SJCRH30 (cell line): ENCODE measurements at regions not wholly inside any gene's neighbourhood (a gene's known extent, or its start where the extent isn't known, plus 50 kb on each side); places are given as distances from the start of the nearest gene placed in this dataset.

Source experiments
- DNase-seq, 2 experiments: peaks; one replicate each; pipeline ENCODE4 v3.0.0-alpha.2; 2015 to 2020
- H3K27ac ChIP-seq: fragments of 250-450 bp; sonication (Bioruptor Pico); 2 replicates; pipeline ENCODE4 v1.5.1; 2020; ENCODE audit warnings: mild to moderate bottlenecking, moderate library complexity
- H3K27me3 ChIP-seq: fragments of 250-450 bp; sonication (Bioruptor Pico); 2 replicates; pipeline ENCODE4 v1.5.1; 2020; ENCODE audit warnings: mild to moderate bottlenecking, moderate library complexity
- H3K36me3 ChIP-seq: fragments of 250-450 bp; sonication (Bioruptor Pico); 2 replicates; pipeline ENCODE4 v1.5.1; 2020; ENCODE audit warnings: mild to moderate bottlenecking, moderate library complexity
- H3K4me1 ChIP-seq: fragments of 250-450 bp; sonication (Bioruptor Pico); 2 replicates; pipeline ENCODE4 v1.5.1; 2020; ENCODE audit warnings: mild to moderate bottlenecking, moderate library complexity
- H3K4me3 ChIP-seq: fragments of 250-450 bp; sonication (Bioruptor Pico); 2 replicates; pipeline ENCODE4 v1.5.1; 2020; ENCODE audit warnings: mild to moderate bottlenecking, moderate library complexity
- H3K9me3 ChIP-seq: fragments of 250-450 bp; sonication (Bioruptor Pico); replicated peaks from 2 replicates; pipeline ENCODE4 v1.5.1; 2020; ENCODE audit warnings: mild to moderate bottlenecking, moderate library complexity

GRCh38 chr9:75636427-75637045 is 253.9 kb upstream of the PCSK5 start:
- H3K9me3 ChIP-seq, result no peaks in the 10 kb centered on the region
- no peaks in the 10 kb centered on the region for H3K4me1 ChIP-seq
- H3K27me3 ChIP-seq, result no peaks in the 10 kb centered on the region
- H3K4me3 ChIP-seq, result no peak overlapping the region
- H3K36me3 ChIP-seq, result no peaks in the 10 kb centered on the region
- DNase-seq, result no peak
- no peak overlapping the region for H3K27ac ChIP-seq

- Histone ChIP-seq H3K4me1 (no peaks in the 10 kb centered on the region), H3K4me3 (no peak overlapping the region), H3K27ac (no peak overlapping the region), H3K9me3 (no peaks in the 10 kb centered on the region), H3K36me3 (no peaks in the 10 kb centered on the region), H3K27me3 (no peaks in the 10 kb centered on the region)
- no peak for DNase-seq
These were observed 250.4 kb upstream of the PCSK5 start for GRCh38 chr9:75639971-75640610.

GRCh38 chr9:75642522-75642921 is 248.0 kb upstream of the PCSK5 start:
- Histone ChIP-seq H3K36me3 (no peaks in the 10 kb centered on the region), H3K4me1 (no peaks in the 10 kb centered on the region), H3K27me3 (no peaks in the 10 kb centered on the region), H3K27ac (no peak overlapping the region), H3K9me3 (no peaks in the 10 kb centered on the region), H3K4me3 (no peak overlapping the region)
- no peak for DNase-seq

GRCh38 chr9:75644649-75645048 is 245.8 kb upstream of the PCSK5 start:
- Histone ChIP-seq H3K27ac (no peak overlapping the region), H3K4me3 (no peak overlapping the region), H3K36me3 (no peaks in the 10 kb centered on the region), H3K9me3 (no peaks in the 10 kb centered on the region), H3K27me3 (0 out of 2 replicates have a peak, but pooled peaks cover 2% of the 10 kb centered on the region), H3K4me1 (no peaks in the 10 kb centered on the region)
- peak in 1 of 2 experiments; percentile 18 for DNase-seq

- DNase-seq, result peak in 1 of 2 experiments; percentile 10
- H3K27ac ChIP-seq, result no peak overlapping the region
- H3K9me3 ChIP-seq, result no peaks in the 10 kb centered on the region
- H3K36me3 ChIP-seq, result no peaks in the 10 kb centered on the region
- H3K4me1 ChIP-seq, result no peaks in the 10 kb centered on the region
- H3K4me3 ChIP-seq, result no peak overlapping the region
- H3K27me3 ChIP-seq, result peaks cover 5% of the 10 kb centered on the region; the same call in 1 of the 2 replicates
These were observed 242.4 kb upstream of the PCSK5 start for GRCh38 chr9:75648034-75648433.

- H3K27ac ChIP-seq, result no peak overlapping the region
- H3K27me3 ChIP-seq, result peaks cover 5% of the 10 kb centered on the region; the same call in 1 of the 2 replicates
- DNase-seq, result no peak
- no peak overlapping the region for H3K4me3 ChIP-seq
- H3K36me3 ChIP-seq, result no peaks in the 10 kb centered on the region
- no peaks in the 10 kb centered on the region for H3K9me3 ChIP-seq
- H3K4me1 ChIP-seq, result no peaks in the 10 kb centered on the region
These were observed 241.4 kb upstream of the PCSK5 start for GRCh38 chr9:75649060-75649459.

- Histone ChIP-seq H3K9me3 (no peaks in the 10 kb centered on the region), H3K27ac (no peak overlapping the region), H3K4me3 (no peak overlapping the region), H3K27me3 (peaks cover 5% of the 10 kb centered on the region; the same call in 1 of the 2 replicates), H3K36me3 (no peaks in the 10 kb centered on the region), H3K4me1 (no peaks in the 10 kb centered on the region)
- DNase-seq, result no peak
These were observed 238.8 kb upstream of the PCSK5 start for GRCh38 chr9:75651709-75652108.

- H3K27me3 ChIP-seq, result peaks cover 5% of the 10 kb centered on the region; the same call in 1 of the 2 replicates
- no peak for DNase-seq
- H3K9me3 ChIP-seq, result no peaks in the 10 kb centered on the region
- no peaks in the 10 kb centered on the region for H3K36me3 ChIP-seq
- no peak overlapping the region for H3K4me3 ChIP-seq
- H3K27ac ChIP-seq, result no peak overlapping the region
- H3K4me1 ChIP-seq, result no peaks in the 10 kb centered on the region
These were observed 237.1 kb upstream of the PCSK5 start for GRCh38 chr9:75653335-75653734.

- Histone ChIP-seq H3K4me3 (no peak overlapping the region), H3K27me3 (peaks cover 5% of the 10 kb centered on the region; the same call in 1 of the 2 replicates), H3K9me3 (no peaks in the 10 kb centered on the region), H3K36me3 (no peaks in the 10 kb centered on the region), H3K27ac (no peak overlapping the region), H3K4me1 (no peaks in the 10 kb centered on the region)
- DNase-seq, result no peak
These were observed 236.7 kb upstream of the PCSK5 start for GRCh38 chr9:75653750-75654149.

GRCh38 chr9:75657015-75657414 is 233.5 kb upstream of the PCSK5 start:
- DNase-seq, result no peak
- Histone ChIP-seq H3K27ac (no peak overlapping the region), H3K4me3 (no peak overlapping the region), H3K9me3 (no peaks in the 10 kb centered on the region), H3K4me1 (no peaks in the 10 kb centered on the region), H3K27me3 (no peaks in the 10 kb centered on the region; the same call in 1 of the 2 replicates), H3K36me3 (no peaks in the 10 kb centered on the region)

- no peak for DNase-seq
- Histone ChIP-seq H3K36me3 (no peaks in the 10 kb centered on the region), H3K4me3 (no peak overlapping the region), H3K27me3 (no peaks in the 10 kb centered on the region; the same call in 1 of the 2 replicates), H3K9me3 (no peaks in the 10 kb centered on the region), H3K27ac (no peak overlapping the region), H3K4me1 (no peaks in the 10 kb centered on the region)
These were observed 232.1 kb upstream of the PCSK5 start for GRCh38 chr9:75658301-75658905.

GRCh38 chr9:75664597-75664996 is 225.9 kb upstream of the PCSK5 start:
- H3K4me1 ChIP-seq, result no peaks in the 10 kb centered on the region
- H3K36me3 ChIP-seq, result no peaks in the 10 kb centered on the region
- no peak overlapping the region for H3K27ac ChIP-seq
- no peak for DNase-seq
- H3K27me3 ChIP-seq, result no peaks in the 10 kb centered on the region; the same call in 1 of the 2 replicates
- H3K9me3 ChIP-seq, result no peaks in the 10 kb centered on the region
- H3K4me3 ChIP-seq, result no peak overlapping the region

GRCh38 chr9:75666856-75667554 is 223.5 kb upstream of the PCSK5 start:
- H3K27me3 ChIP-seq, result no peaks in the 10 kb centered on the region; the same call in 1 of the 2 replicates
- DNase-seq, result no peak
- no peaks in the 10 kb centered on the region for H3K36me3 ChIP-seq
- no peak overlapping the region for H3K27ac ChIP-seq
- no peaks in the 10 kb centered on the region for H3K9me3 ChIP-seq
- H3K4me3 ChIP-seq, result no peak overlapping the region
- no peaks in the 10 kb centered on the region for H3K4me1 ChIP-seq

GRCh38 chr9:75669721-75670120 is 220.8 kb upstream of the PCSK5 start:
- no peak for DNase-seq
- H3K27ac ChIP-seq, result no peak overlapping the region
- H3K4me1 ChIP-seq, result peaks cover 5% of the 10 kb centered on the region; the same call in 1 of the 2 replicates
- H3K27me3 ChIP-seq, result no peaks in the 10 kb centered on the region; the same call in 1 of the 2 replicates
- H3K36me3 ChIP-seq, result no peaks in the 10 kb centered on the region
- H3K4me3 ChIP-seq, result no peak overlapping the region
- H3K9me3 ChIP-seq, result no peaks in the 10 kb centered on the region

- Histone ChIP-seq H3K27me3 (no peaks in the 10 kb centered on the region; the same call in 1 of the 2 replicates), H3K36me3 (no peaks in the 10 kb centered on the region), H3K27ac (no peak overlapping the region), H3K4me1 (peaks cover 5% of the 10 kb centered on the region; the same call in 1 of the 2 replicates), H3K4me3 (no peak overlapping the region), H3K9me3 (no peaks in the 10 kb centered on the region)
- DNase-seq, result no peak
These were observed 219.1 kb upstream of the PCSK5 start for GRCh38 chr9:75671354-75671753.
